HG03469 (cell line): ENCODE measurements at regions not wholly inside any gene's neighbourhood (a gene's known extent, or its start where the extent isn't known, plus 50 kb on each side); places are given as distances from the start of the nearest gene placed in this dataset.

Experiments used
- ATAC-seq: cut with Tn5 transposase; IDR thresholded peaks from one replicate; pipeline ENCODE4 v1.9.1; 2021; ENCODE audit warnings: mild to moderate bottlenecking, moderate library complexity, moderate number of reproducible peaks; ENCODE audit not compliant: unreplicated experiment

DNA sequence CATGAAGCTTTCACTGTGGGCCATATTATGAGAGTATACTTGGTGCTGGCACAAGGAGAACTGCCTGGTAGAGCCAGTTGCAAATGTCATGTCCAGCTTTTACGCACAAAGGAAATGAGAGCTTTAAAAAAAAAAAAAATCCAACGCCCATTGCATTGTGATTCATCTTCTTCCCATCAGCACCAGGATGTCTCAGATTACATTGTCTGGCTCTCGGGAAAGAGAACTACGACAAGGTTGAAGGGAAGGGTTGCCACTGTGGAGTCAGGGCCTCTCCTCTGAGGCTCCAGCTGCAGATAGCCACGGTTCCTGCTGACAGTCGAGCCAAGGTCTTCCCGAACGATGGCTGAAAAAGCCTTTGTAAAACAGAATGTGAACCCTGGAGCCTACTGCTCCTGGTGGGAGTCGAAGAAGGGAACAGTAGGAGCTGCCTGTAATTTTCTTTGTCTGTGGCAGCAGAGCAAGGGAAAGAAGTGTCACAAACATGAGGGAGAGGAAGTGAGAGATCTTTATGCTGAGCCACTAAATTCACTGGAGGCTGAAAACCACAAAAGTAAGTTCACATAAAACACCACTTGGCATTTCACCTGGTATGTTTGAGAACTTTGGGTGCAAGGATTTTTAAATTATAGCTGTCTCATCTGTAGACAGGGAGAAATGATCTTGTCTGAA lies 704.7 kb downstream of the DIAPH3 start:
- ATAC-seq, result no peak

DNA sequence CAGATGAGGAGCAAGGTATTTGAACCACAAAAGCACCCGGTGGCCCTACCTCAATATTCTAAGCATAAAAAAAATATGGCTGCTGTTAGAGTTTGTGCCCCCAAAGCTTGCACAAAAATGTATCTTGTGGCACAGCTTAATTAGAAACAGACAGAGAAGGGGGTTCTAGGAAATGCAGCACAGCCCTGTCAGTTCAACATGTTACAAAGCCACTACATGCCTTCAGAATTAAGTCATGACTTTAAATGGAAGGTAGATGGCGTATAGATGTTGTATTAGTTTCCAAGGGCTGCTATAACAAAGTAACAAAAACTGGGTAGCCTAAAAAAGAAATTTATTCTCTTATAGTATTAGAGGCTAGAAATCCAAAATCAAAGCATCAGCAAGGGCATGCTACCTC lies 703.8 kb downstream of the DIAPH3 start:
- ATAC-seq, result no peak

DNA sequence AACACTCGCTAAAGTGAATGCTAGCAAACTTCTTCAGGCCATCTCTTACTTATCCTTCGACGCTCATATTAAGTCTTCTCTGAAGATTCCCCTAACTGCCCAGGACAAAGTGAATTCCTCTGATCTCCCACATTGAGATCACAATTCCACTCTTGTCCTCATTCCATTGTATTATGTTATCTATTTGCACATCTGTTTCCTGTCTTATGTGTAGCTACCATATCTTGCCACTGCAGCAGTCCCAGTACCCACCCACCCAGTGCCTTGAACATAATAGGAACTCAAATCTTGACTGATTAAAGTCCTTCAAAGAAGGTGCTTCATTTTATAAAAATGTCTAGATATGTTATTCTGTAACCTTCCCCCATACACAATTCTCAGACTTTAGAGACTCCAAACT lies 702.3 kb downstream of the DIAPH3 start:
- no peak for ATAC-seq

DNA sequence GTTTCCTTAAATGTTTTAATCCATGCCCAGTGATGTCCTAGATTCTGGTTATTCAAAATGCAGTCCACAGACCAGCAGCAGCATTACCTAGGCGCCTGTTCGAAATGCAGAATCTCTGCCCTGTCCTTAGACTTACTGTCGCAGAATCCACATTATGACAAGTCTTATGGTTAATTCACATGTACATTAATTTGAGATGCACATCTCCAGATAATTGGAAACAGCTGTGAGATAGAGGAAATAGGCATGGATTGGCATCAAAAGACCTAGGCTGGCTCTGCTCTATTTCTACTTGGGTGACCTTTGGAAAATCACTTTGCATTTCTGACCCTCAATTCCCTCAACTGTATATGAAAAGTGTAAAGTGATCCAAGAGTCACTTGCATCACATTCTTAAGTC lies 700.7 kb downstream of the DIAPH3 start:
- ATAC-seq, result no peak

DNA sequence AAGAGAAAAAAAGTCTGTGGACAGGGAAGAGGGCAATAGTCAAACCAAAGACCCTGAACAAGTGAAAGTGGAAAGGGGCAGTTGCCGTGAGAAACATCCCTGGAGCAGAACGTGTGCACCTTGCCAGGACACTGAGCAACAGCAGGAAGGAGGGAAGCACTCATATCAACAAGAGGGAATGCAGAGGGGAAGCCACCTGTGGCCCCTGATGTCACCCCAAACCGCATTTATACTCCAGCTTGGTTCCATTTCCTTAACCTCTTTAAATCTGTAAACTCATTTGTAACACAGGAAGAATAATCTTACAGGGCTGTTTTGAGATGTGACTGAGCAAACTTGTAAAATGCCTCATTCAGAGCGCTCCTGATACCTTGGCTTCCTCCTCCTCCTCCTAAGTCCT lies 698.8 kb downstream of the DIAPH3 start:
- no peak for ATAC-seq

DNA sequence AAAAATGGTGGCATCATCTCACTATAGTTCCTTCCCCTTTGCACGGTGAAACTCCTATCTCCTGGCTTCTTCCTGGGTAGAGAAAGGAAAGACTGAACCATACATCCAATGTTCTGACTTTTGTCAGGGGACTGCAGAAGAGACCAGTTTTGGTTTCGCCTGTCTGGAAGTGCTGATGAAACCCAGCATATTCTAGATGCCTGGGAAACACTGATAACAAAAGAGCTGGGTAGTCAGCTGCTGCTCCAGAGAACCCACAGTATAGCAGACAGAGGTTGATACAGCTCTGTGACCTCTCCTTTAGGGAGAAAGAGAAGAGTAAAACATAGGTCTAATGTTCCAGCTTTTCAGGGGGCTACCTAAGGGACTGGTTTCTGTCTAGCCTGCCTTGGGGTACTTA lies 695.3 kb downstream of the DIAPH3 start:
- no peak for ATAC-seq

DNA sequence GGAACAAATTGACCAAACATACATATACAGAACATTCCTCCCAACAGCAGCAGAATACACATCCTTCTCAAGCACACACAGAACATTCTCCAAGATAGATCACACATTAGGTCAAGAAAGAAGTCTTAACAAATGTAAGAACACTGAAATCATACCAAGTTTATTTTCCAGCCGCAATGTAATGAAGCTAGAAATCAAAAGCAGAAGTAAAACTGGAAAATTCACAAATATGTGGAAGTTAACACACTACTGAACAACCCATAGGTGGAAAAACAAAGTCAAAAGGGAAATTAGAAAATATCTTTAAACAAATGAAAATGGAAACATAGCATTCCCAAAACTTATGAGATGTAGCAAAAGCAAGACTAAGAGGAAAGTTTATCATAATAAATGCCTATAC lies 692.6 kb downstream of the DIAPH3 start:
- no peak for ATAC-seq

DNA sequence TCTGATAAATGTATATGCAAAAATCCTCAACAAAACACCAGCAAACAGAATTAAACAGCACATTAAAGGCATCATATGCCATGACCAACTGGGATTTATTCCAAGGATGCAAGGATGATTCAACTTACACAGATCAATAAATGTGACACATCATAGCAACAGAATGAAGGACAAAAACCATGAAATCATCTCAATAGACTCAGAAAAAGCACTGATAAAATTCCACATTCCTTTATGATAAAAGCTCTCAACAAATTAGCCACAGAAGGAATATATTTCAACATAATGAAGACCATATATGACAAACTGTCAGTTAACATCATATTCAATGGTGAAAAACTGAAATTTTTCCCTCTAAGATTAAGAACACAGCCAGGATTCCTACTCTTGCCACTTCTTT lies 691.6 kb downstream of the DIAPH3 start:
- ATAC-seq, result no peak

DNA sequence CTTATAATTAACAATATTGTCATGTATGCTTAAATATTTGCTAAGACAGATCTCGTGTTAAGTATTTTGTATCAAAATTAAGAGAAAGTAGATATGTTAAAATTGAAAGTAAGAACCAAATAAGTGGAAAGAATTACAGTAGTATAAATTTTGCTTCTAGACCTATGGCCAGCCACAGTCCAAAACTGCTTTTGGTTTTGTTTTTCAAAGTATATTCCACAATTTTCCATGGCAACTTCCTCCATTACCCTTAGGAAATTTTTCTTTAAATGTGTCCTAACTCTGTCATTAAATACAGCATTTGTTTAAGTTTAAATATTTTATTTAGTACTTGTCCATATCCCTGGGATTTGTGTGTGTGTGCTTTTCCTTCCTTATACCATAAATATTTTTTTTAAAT lies 689.0 kb downstream of the DIAPH3 start:
- ATAC-seq, result no peak

DNA sequence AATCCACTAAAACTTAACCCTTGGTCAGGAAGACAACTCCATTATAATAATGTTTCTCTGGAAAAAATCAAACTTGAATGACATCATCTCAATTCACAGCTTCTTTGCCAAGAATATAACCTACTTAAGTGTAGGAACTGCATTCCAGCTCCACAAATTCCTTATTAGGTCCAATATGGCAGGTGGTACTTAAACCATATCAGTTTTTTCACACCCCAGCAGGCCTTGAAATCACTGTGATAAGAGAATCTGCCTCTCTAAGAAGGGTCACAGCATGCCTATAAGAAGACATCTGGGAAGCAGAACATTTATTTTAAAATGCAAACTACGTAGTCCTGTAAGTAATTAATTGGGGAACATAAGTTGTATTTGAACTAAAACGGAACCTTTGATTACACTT lies 687.8 kb downstream of the DIAPH3 start:
- ATAC-seq, result no peak

DNA sequence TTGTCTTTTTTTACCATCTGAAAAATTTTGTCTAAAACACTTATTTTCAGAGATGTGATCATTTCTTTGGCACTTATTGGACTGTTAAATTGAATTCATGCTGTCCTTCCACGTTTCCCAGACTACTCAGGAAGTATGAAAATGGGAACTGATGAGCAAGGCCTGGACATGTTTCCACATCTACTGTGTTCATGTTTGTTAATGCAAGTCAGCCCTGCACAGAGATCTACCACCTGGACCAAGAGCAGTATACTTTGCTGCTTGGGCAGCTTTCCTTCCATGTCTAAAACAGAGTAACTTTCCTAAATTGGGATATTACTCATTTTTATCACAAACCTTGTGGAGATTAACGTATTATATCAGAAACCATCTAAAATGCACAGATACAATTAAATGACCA lies 687.4 kb downstream of the DIAPH3 start:
- ATAC-seq, result no peak

DNA sequence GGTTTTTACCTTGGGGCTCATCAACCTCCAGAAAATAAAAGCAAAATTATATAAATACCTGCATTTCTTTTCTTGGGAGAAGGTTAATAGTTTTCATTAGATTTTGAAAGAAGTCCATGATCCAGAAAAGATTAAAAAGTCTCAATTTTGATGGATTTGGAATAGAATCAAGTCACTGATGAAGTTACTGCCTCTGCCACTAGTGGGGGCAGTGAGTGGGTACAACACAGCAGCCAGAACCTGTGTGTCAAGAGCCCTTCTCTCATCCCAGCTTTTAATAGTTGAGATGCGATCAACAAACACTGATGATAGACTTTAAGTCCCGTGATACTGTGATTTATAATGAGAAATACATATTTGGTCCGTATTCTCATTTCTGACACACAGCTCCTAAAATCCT lies 686.7 kb downstream of the DIAPH3 start:
- no peak for ATAC-seq

DNA sequence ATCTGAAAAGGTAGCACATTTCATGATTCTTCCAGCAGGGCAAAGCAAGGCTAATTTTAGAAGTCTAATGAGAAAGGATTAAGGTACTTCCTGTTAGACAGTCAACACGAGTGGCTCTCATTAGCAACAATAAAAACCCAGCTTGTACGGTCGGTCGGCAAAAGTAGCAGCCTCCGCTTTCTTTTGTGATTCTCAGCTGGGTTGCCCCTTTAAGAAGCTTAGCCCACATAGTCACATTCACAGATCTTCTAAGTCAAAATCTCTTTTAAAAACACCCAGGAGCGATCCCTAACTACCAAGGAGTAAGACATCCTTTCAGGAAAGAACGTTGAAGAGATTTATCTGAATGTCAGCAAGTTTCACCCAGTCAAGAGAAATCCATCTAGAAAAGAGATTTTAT lies 684.8 kb downstream of the DIAPH3 start:
- no peak for ATAC-seq

DNA sequence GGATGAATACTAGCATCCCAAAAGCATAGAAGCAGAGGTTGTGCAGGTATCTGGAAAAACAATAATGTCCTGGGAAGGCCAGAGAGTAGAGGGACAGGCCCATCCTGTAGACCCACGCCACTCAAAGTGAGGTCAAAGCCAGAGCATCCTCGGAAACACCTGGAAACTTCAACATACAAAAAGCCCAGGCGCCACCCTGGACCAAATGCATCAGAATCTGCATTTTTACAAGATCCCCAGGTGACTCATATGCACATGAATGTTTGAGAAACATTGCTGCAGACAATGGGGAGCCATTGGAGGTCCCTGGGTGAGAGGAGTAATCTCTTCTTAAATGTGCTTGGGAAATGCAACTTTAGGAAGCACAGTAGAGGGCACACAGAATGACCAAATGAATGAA lies 684.1 kb downstream of the DIAPH3 start:
- no peak for ATAC-seq

DNA sequence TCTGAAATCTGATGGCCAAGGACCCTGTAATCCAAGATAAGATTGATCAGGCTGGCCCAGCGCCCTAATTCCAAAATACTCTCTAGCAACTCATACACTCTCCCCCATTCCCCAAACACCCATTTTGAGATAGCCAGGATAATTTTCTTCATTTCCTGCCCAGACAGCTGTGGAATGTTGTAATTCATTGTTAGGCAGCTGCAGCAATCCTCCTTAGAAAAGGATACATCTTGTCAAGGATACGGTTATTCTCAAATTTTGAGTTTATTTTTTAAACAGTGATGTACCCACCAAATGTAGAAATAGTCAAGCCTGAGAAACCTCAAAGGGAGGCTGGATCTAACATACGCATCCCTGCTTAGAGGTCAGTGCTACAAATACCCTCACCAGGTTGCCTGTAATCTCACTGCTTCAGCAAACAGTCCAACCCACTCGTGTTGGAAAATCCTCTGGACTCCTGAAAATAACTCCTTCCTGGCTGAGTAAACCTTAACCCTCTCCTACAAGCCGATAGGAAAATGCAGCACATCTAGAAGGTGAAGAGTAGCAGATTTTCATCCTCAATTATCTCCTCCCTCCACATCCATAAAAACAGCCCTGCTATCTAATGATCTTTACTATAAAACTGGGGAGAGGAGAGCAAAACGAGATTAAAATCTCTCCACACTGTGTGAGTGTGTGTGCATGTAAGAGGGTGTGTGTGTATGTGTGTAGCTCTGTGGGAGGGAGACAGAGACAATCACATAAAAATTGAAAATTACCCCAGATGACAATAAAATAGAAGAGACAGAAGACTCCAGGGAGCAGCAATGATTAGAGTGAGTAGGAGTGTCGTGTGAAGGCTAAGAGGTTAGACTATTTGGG lies 683.1 kb downstream of the DIAPH3 start:
- ATAC-seq, result no peak

DNA sequence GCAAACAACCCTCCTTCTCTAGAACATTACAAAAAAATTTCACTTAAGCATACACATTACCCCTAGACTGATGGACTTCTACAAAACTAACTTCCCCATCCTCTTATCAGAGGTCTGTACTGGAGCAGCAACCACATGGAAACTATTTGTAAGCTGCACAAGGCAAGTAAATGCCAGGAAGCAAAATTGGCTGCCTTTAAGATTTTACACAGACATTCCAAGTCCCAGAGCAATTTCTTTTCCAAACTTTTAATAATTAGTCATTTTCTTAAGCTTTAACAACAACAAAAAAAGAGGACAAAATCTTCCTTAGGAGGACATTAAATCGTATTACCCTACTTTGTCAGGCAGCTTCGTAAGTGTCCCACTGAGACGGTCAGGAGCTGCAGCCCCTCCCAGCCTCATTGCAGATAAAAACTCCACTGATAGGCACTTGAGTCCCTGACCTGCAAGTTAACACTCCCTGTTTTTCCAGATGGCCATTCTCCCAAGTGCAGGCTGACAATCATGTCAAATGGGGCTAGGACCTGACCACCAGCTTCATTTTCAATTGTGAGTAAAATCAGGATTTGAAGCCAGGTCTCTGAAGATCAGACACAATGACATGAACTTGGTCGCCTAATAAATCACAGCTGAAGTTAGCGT lies 680.1 kb downstream of the DIAPH3 start:
- ATAC-seq, result no peak

DNA sequence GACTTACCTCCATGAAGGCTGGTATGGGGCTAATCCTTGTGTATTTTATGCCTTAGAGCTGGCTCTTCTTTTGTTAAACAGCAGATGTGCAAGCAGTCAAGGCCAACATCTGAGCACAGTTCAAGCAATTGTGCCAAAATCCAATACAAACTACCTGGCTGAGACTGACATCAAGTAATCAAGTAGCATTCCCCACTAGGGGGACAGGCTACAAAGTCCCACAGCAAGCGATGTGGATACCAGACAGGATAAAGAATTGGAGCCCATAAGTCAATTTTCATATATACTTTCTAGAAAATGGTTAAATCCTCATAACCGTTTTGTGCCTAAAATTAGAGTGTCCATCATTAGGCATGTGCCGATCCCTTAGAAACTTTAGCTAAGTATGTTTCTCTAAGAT lies 675.8 kb downstream of the DIAPH3 start:
- no peak for ATAC-seq

DNA sequence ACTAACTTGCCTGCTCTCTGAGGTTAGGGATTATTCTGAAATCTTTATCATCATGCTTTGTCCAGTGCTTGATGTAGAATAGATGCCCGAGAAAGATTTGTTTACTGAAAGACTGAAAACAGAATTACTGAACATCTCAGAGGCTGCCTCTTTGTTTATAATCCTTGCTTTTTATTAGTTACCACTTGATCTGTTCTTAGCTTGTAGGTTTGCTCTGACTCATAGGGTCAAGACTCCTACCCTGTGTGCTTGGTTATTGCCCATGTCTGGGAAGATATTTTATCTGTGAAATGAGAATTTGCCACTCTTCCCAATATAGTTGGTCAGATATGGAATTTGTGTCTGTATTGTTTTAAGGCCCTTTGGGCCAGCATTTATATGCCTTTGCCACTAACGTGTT lies 675.3 kb downstream of the DIAPH3 start:
- no peak for ATAC-seq

DNA sequence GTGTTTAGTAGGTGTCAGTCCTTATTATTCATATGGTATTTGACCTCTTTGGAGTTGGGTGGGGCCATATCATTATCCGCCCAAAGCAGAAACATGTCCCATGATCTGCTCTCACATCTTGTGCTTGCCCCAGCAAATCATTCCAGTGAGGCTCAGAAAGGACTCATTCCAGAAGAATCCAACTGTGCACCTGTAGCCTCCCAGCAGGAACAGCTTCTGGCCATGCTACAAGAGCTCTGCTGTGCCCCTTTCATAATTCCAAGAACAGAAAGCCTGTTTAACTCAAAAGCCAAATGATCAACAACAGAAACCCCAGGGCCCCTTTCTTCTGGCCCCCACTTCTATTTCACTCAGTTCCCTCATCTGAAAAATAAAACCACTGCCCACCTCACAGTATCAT lies 673.1 kb downstream of the DIAPH3 start:
- ATAC-seq, result no peak

DNA sequence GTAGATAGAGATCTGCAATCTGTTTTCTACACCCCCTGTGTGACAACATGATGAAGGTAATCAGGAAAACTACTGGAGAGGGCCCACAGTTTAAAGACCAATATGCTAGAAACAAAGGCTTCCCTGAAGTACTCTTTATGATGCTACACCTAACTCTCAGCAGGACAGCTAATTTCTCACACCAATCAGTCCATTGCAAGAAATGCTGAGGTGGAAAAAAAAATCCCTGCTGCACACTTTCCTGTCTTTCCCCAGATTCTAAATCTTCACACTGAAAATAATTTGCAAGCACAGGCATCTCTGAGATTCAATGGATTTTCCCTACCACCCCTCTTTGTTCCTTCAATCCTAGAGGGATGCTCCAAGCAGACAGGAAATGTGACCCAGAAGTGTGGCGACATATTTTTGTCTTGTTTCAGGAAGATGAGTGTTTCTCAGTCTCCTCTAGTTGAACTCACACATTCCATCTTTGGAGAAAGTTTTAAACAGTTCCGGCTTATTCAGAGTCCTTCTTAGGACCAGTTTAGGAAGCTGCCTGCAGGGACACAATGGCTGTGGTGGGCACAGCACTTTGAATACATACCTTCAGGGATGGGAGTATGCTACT lies 671.6 kb downstream of the DIAPH3 start:
- no peak for ATAC-seq

DNA sequence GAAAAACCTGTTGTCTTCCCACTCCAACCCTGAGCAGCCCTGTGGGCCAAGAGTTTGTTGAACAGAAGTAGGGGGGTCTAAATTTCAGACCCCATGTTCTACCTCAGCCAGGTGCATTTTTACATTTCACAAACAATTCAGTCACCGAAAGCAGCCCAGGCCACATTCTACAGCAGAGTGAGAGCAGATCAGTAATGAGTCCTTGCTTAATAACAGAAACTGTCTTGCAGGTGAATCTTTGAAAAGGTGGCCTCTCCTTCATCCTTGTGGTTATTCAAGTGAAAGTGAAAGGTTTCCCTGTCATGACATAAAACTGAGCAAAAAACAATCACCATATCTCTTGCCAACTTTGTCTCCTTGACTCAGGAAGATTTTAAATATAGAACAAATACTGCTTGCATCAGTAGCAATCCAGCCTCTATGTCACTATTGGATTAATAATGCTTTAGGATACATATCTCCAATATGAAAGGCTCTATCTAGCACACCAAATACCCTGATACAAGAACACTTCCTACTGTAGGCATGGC lies 670.2 kb downstream of the DIAPH3 start:
- ATAC-seq, result no peak
